ENCODE measurements at regions not wholly inside any gene's neighbourhood (a gene's known extent, or its start where the extent isn't known, plus 50 kb on each side); places are given as distances from the start of the nearest gene placed in this dataset.

- no peak for DNase-seq (ENCODE audit: low spot score)
These were observed 92.8 kb upstream of the SEPTIN5 start for GRCh38 chr22:19621373-19622060.

- DNase-seq (ENCODE audit: low spot score), result no peak
These were observed 92.3 kb upstream of the SEPTIN5 start for GRCh38 chr22:19622061-19622441.

- DNase-seq (ENCODE audit: low spot score), result no peak
These were observed 88.8 kb upstream of the SEPTIN5 start for GRCh38 chr22:19625331-19626041.

- no peak for DNase-seq (ENCODE audit: low spot score)
These were observed 88.2 kb upstream of the SEPTIN5 start for GRCh38 chr22:19626042-19626587.

- no peak for DNase-seq (ENCODE audit: low spot score)
These were observed 87.6 kb upstream of the SEPTIN5 start for GRCh38 chr22:19626666-19627065.

GRCh38 chr22:19628038-19628776 lies 86.1 kb upstream of the SEPTIN5 start:
- DNase-seq (ENCODE audit: low spot score), result no peak

GRCh38 chr22:19629331-19629719 lies 85.0 kb upstream of the SEPTIN5 start:
- no peak for DNase-seq (ENCODE audit: low spot score)

GRCh38 chr22:19629720-19630419 lies 84.4 kb upstream of the SEPTIN5 start:
- peak; percentile 84 for DNase-seq (ENCODE audit: low spot score)

GRCh38 chr22:19630614-19631013 lies 83.7 kb upstream of the SEPTIN5 start:
- no peak for DNase-seq (ENCODE audit: low spot score)

GRCh38 chr22:19631899-19632667 lies 82.2 kb upstream of the SEPTIN5 start:
- DNase-seq (ENCODE audit: low spot score), result no peak

GRCh38 chr22:19632668-19633148 lies 81.6 kb upstream of the SEPTIN5 start:
- DNase-seq (ENCODE audit: low spot score), result no peak

- DNase-seq (ENCODE audit: low spot score), result no peak
These were observed 79.9 kb upstream of the SEPTIN5 start for GRCh38 chr22:19634226-19634975.

- no peak for DNase-seq (ENCODE audit: low spot score)
These were observed 78.7 kb upstream of the SEPTIN5 start for GRCh38 chr22:19635644-19636043.

- DNase-seq (ENCODE audit: low spot score), result no peak
These were observed 77.5 kb upstream of the SEPTIN5 start for GRCh38 chr22:19636696-19637407.

GRCh38 chr22:19637408-19638281 lies 76.7 kb upstream of the SEPTIN5 start:
- DNase-seq (ENCODE audit: low spot score), result no peak

- DNase-seq (ENCODE audit: low spot score), result no peak
These were observed 75.9 kb upstream of the SEPTIN5 start for GRCh38 chr22:19638282-19639015.

- no peak for DNase-seq (ENCODE audit: low spot score)
These were observed 74.6 kb upstream of the SEPTIN5 start for GRCh38 chr22:19639610-19640135.

GRCh38 chr22:19640306-19640705 lies 74.0 kb upstream of the SEPTIN5 start:
- no peak for DNase-seq (ENCODE audit: low spot score)

All from Ammon's horn (tissue), 1 donor.